ENCODE measurements at regions not wholly inside any gene's neighbourhood (a gene's known extent, or its start where the extent isn't known, plus 50 kb on each side); places are given as distances from the start of the nearest gene placed in this dataset.

DNA sequence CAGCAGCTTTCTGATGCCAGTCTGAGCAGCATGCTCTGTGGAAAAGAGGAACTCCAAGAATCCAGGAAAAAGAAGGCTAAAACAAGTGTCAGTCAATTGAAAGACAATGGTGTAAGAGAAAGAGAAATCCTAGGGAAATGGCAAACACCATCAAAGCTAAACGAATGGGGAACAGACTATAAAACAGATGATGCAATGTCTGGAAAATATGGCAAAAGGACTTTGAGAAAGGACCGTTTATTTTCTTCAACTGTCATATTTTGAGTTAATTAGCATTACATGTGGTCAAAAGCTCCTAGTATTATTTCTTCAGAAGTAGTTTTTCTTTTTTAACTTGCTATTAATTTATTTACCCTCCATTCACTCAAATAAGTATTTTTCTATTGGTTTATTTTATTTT is 465.2 kb downstream of the LRRC70 start:
- no peak overlapping the region for H3K4me3 ChIP-seq (ENCODE audit: low read depth, poor library complexity, severe bottlenecking)
- WGBS, 2 donors = 31 to 51% methylated on average over 2 of the region's 2 CpGs
- TF ChIP-seq POLR2A (IDR thresholded peaks at IDR 0.05) = no peak
- TF ChIP-seq, protein P1, sequence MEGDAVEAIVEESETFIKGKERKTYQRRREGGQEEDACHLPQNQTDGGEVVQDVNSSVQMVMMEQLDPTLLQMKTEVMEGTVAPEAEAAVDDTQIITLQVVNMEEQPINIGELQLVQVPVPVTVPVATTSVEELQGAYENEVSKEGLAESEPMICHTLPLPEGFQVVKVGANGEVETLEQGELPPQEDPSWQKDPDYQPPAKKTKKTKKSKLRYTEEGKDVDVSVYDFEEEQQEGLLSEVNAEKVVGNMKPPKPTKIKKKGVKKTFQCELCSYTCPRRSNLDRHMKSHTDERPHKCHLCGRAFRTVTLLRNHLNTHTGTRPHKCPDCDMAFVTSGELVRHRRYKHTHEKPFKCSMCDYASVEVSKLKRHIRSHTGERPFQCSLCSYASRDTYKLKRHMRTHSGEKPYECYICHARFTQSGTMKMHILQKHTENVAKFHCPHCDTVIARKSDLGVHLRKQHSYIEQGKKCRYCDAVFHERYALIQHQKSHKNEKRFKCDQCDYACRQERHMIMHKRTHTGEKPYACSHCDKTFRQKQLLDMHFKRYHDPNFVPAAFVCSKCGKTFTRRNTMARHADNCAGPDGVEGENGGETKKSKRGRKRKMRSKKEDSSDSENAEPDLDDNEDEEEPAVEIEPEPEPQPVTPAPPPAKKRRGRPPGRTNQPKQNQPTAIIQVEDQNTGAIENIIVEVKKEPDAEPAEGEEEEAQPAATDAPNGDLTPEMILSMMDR (IDR thresholded peaks at IDR 0.05) = no peak
- DNase-seq (ENCODE audit: low spot score in 2 of 2) = no peak
- intact Hi-C loops (cut with DNase I; ENCODE audit: low total_unique reads) = no loop called here

DNA sequence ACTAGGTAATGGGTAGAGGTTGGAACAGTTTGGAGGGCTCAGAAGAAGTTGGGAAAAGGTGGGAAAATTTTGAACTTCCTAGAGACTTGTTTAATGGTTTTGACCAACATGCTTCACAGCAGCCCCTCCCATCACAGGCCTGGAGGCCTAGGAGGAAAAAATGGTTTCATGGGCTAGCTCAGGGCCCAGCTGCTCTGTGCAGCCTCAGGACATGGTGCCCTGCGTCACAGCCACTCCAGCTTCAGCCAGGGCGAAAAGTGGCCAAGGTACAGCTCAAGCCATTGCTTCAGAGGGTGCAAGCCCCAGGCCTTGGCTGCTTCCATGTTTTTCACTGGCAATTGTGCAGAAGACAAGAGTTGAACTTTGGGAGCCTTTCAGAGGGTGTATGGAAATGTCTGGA is 453.7 kb downstream of the LRRC70 start:
- intact Hi-C loops (cut with DNase I; ENCODE audit: low total_unique reads) = no loop called here
- H3K4me3 ChIP-seq (ENCODE audit: low read depth, poor library complexity, severe bottlenecking) = no peak overlapping the region
- DNase-seq (ENCODE audit: low spot score in 2 of 2) = no peak
- TF ChIP-seq, protein P1 (IDR thresholded peaks at IDR 0.05) = no peak
- no peak for TF ChIP-seq POLR2A (IDR thresholded peaks at IDR 0.05)
- 60 to 75% methylated on average over 2 of the region's 2 CpGs for WGBS, 2 donors

DNA sequence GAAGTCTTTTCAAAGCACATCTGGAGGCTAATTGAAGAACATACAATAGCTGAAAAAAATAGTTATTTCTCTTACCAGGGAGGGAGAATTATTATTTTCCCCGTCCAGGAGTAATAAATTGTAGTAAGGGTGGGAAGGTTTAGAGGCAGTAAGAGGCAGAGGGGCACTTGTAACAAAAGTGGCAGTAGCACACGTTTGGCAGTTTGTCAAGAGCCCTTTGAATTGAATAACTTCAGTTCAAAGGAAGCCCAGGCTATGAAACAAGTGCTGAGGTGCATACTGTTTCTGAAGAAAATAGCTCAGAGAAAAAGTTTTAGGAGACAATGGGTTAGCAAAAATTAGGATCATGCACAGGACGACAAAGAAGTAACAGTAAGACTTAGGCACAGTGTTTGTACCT is 451.3 kb downstream of the LRRC70 start:
- DNase-seq (ENCODE audit: low spot score in 2 of 2) = no peak
- H3K4me3 ChIP-seq (ENCODE audit: low read depth, poor library complexity, severe bottlenecking) = no peak overlapping the region
- intact Hi-C loops (cut with DNase I; ENCODE audit: low total_unique reads) = no loop called here
- WGBS, 2 donors = 29 to 36% methylated on average over 3 of the region's 3 CpGs
- TF ChIP-seq, protein P1 (IDR thresholded peaks at IDR 0.05) = no peak
- TF ChIP-seq POLR2A (IDR thresholded peaks at IDR 0.05) = no peak

DNA sequence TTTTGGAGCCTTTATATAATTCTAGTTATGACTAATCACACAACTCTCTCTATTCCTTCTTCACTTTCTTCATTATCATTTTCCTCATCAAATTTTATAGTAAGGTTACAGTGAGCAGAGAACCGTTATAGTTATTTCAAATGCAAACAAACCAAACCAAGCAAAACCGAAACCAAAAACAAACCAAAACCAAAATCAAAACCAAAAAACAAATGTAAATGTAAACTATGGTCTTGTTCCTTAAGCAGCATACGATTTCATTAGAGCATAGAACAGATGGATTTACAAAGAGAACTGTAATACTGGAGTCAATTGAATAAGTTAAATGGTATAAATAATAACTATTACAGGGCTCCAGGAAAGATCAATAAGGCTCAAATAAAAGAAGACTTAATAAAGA is 447.1 kb downstream of the LRRC70 start:
- intact Hi-C loops (cut with DNase I; ENCODE audit: low total_unique reads) = no loop called here
- no peak overlapping the region for H3K4me3 ChIP-seq (ENCODE audit: low read depth, poor library complexity, severe bottlenecking)
- 59 to 67% methylated on average over 3 of the region's 3 CpGs for WGBS, 2 donors
- DNase-seq (ENCODE audit: low spot score in 2 of 2) = no peak
- TF ChIP-seq, protein P1 (IDR thresholded peaks at IDR 0.05) = no peak

DNA sequence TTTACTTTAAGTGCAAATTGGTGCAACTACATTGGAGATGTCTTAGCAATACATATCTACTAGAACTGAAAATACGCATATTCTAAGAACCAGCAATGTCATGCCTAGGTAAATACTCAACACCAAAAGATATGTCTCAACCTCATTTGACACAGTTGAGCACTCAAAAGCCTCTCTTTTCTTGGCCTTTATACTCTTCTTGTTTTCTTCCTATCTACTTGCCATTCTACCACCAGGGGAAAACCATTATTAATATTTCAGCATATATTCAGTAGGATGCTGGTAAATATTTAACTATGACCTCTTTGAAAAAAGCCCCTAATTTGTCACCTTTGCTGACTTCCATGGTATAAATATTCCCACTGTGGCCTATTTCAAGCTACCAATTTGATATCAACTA is 443.8 kb downstream of the LRRC70 start:
- WGBS, 2 donors = 91 to 100% methylated on average over 1 of the region's 1 CpG
- intact Hi-C loops (cut with DNase I; ENCODE audit: low total_unique reads) = loop anchor here (1.0 kb wide), 1 partner anchor 41 kb away; no protein-coding TSS in a partner anchor
- no peak overlapping the region for H3K4me3 ChIP-seq (ENCODE audit: low read depth, poor library complexity, severe bottlenecking)
- no peak for DNase-seq (ENCODE audit: low spot score in 2 of 2)
- TF ChIP-seq POLR2A (IDR thresholded peaks at IDR 0.05) = no peak
- TF ChIP-seq, protein P1 (IDR thresholded peaks at IDR 0.05) = no peak

DNA sequence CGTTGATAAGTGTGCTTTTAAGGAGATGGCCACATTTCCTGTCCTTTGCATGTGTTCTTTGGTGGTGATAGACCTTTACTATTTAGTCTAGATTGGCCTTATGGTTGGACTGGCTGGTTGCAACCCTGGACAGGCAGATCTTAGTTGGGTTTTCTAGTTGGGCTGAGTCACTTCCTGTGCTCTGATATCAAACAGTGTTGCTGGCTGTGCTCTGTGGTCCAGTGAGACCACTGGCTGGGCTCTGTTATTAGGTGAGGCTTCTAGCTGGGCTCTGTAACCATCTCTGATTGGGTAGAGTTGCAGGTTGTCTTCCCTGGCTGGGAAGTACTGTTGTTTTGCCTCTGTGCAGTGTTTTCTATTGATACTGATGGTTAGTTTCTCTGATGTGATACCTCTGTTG is 432.5 kb downstream of the LRRC70 start:
- no peak overlapping the region for H3K4me3 ChIP-seq (ENCODE audit: low read depth, poor library complexity, severe bottlenecking)
- TF ChIP-seq POLR2A (IDR thresholded peaks at IDR 0.05) = no peak
- TF ChIP-seq, protein P1 (IDR thresholded peaks at IDR 0.05) = no peak
- intact Hi-C loops (cut with DNase I; ENCODE audit: low total_unique reads) = no loop called here
- WGBS, 2 donors = 69 to 79% methylated on average over 1 of the region's 1 CpG
- no peak for DNase-seq (ENCODE audit: low spot score in 2 of 2)

Data from lower leg skin (tissue), 4 donors.